ENCODE measurements at regions not wholly inside any gene's neighbourhood (a gene's known extent, or its start where the extent isn't known, plus 50 kb on each side); places are given as distances from the start of the nearest gene placed in this dataset.

DNA sequence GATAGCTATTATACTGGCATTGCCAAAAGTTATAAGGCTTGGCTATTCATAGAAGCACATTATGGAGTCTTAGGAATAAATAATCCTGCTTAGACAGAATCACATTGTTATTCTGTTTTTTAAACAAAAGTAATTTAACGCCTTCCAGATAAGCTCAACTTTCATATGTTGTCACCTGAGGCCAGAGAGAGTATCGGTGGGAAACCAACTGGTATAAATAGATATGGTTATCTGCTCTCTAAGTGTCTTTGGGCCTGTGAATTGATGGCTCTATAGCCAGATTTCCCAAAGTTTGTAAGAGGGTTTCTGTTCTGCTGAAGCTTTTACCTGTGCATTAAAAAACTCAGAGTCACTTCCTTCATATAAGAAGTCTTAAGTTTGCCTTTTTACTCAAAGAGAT, 1449.4 kb downstream of the CDH11 start:
- H3K36me3 Mint-ChIP-seq (ENCODE audit: insufficient read depth in 1 of 3, low read depth in 3 of 3): peaks cover 0 to 5% (median 0%) of the 10 kb centered on the region in 3 experiments; a peak in 3 of 7 replicates
- Histone ChIP-seq H2BK15ac (ENCODE audit: low read depth, low read length) (no peak overlapping the region), H3K23me2 (ENCODE audit: insufficient read length, low read depth, low read length, poor library complexity, severe bottlenecking) (no peaks in the 10 kb centered on the region), H3K79me2 (ENCODE audit: insufficient read depth, low read length) (no peaks in the 10 kb centered on the region), H3K9me3 (ENCODE audit: control insufficient read depth, low read depth, low read length) (no peaks in the 10 kb centered on the region), H3K56ac (ENCODE audit: insufficient read length, low read depth, low read length) (no peak overlapping the region), H2AFZ (ENCODE audit: low read length) (no peak overlapping the region), H4K5ac (ENCODE audit: insufficient read length, low read depth, low read length) (no peak overlapping the region), H3K9ac (ENCODE audit: extremely low read depth, insufficient read length, low read length) (no peak overlapping the region), H4K20me1 (ENCODE audit: control insufficient read depth, insufficient read depth, insufficient read length) (no peaks in the 10 kb centered on the region), H2BK20ac (ENCODE audit: low read depth, low read length, poor library complexity, severe bottlenecking) (no peak overlapping the region), H3K18ac (ENCODE audit: insufficient read length, low read depth, low read length) (no peak overlapping the region), H2BK5ac (ENCODE audit: insufficient read length, low read length) (no peak overlapping the region), H3K23ac (ENCODE audit: insufficient read length, low read depth, low read length) (no peak overlapping the region), H2BK12ac (ENCODE audit: insufficient read length, low read depth, low read length) (no peak overlapping the region), H3K4ac (ENCODE audit: low read depth, low read length) (no peak overlapping the region), H3K4me2 (ENCODE audit: insufficient read depth, insufficient read length, low read length) (no peak overlapping the region), H3K14ac (ENCODE audit: insufficient read depth, low read length) (no peak overlapping the region), H2BK120ac (ENCODE audit: low read depth, low read length, poor library complexity, severe bottlenecking) (no peak overlapping the region), H2AK5ac (ENCODE audit: insufficient read length, low read length) (no peak overlapping the region), H3K27me3 (ENCODE audit: insufficient read depth, low read length) (no peaks in the 10 kb centered on the region), H3K79me1 (ENCODE audit: insufficient read depth, low read depth, low read length, poor library complexity, severe bottlenecking) (no peaks in the 10 kb centered on the region), H3K4me1 (ENCODE audit: insufficient read depth, low read length) (no peaks in the 10 kb centered on the region), H3T11ph (ENCODE audit: low read length) (no peak overlapping the region), H4K8ac (replicated peaks; ENCODE audit: insufficient read length, low read depth, low read length) (no peak overlapping the region), H4K91ac (ENCODE audit: insufficient read length, low read depth, low read length) (no peak overlapping the region), H3K27ac (ENCODE audit: insufficient read length, low read depth, low read length) (no peak overlapping the region)
- no peak overlapping the region for H3K27ac Mint-ChIP-seq
- no peak overlapping the region for H3K4me3 Mint-ChIP-seq
- H3K27me3 Mint-ChIP-seq (ENCODE audit: low read depth): no peaks in the 10 kb centered on the region
- TF ChIP-seq, protein P1, sequence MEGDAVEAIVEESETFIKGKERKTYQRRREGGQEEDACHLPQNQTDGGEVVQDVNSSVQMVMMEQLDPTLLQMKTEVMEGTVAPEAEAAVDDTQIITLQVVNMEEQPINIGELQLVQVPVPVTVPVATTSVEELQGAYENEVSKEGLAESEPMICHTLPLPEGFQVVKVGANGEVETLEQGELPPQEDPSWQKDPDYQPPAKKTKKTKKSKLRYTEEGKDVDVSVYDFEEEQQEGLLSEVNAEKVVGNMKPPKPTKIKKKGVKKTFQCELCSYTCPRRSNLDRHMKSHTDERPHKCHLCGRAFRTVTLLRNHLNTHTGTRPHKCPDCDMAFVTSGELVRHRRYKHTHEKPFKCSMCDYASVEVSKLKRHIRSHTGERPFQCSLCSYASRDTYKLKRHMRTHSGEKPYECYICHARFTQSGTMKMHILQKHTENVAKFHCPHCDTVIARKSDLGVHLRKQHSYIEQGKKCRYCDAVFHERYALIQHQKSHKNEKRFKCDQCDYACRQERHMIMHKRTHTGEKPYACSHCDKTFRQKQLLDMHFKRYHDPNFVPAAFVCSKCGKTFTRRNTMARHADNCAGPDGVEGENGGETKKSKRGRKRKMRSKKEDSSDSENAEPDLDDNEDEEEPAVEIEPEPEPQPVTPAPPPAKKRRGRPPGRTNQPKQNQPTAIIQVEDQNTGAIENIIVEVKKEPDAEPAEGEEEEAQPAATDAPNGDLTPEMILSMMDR (conservative IDR thresholded peaks at IDR 0.05): no peak
- no peak for DNase-seq
- no peaks in the 10 kb centered on the region for H3K4me1 Mint-ChIP-seq
- H3K9me3 Mint-ChIP-seq: no peaks in the 10 kb centered on the region; a peak in 1 of 5 replicates
- WGBS (ENCODE audit: extremely low coverage, insufficient read length, low lambda C conversion rate): no CpG with 5 or more reads among the region's 2 CpGs

All from H9 (cell line).